HepG2 (cell line): ENCODE measurements at regions not wholly inside any gene's neighbourhood (a gene's known extent, or its start where the extent isn't known, plus 50 kb on each side); places are given as distances from the start of the nearest gene placed in this dataset.

Experiments used
- ATAC-seq: fragments of 200-7000 bp; cut with Tn5 transposase; 3 replicates; pipeline ENCODE4 v1.9.1; 2020; ENCODE audit warnings: mild to moderate bottlenecking, moderate library complexity
- BruUV-seq: library from RNA; stranded (reverse); fragments of 400-500 nt; replicated peaks from 2 replicates; lab custom pipeline; 2021; lab: Mats Ljungman, UMichigan
- CTCF ChIA-PET: fragments of 300-600 bp; formaldehyde crosslinking; extraction: SDS; loops from one replicate; lab custom pipeline; 2021; ENCODE audit warnings: low total read pairs, inconsistent platforms, low intra/inter-chr PET ratio; lab: Yijun Ruan, JAX
- POLR2A ChIA-PET: fragments of 350-600 bp; sonication (Branson Sonifier 250); formaldehyde crosslinking; loops from one replicate; lab custom pipeline; 2020; ENCODE audit warnings: antibody characterized with exemption, inconsistent platforms; lab: Yijun Ruan, JAX
- DNase-seq: peaks from one replicate; pipeline ENCODE4 v3.0.0-alpha.2; 2015; ENCODE audit warnings: low spot score
- FAIRE-seq: peaks from 3 replicates; lab custom pipeline; 2011; peaks lifted over from hg19 to GRCh38; lab: Jason Lieb, UNC
- H2AFZ ChIP-seq: one replicate; pipeline ENCODE4 v1.6.1; 2011; ENCODE audit warnings: low read length, inconsistent platforms
- H3K27ac ChIP-seq: fragments of 300-600 bp; 3 replicates; pipeline ENCODE4 v1.8.0; 2011; ENCODE audit warnings: mixed run types, mild to moderate bottlenecking, mixed read lengths, low read length, inconsistent platforms; ENCODE audit not compliant: insufficient read depth; ENCODE audit errors: extremely low read length
- H3K27me3 ChIP-seq, 2 experiments: fragments of 200-600 bp in 1 of 2; 2 replicates in 1 of 2; 3 replicates in 1 of 2; pipeline versions ENCODE4 v1.6.0 to v1.8.0; 2011; ENCODE audit warnings: low read length in 2 of 2, mild to moderate bottlenecking in 2 of 2, moderate library complexity in 2 of 2, inconsistent platforms in 1 of 2; ENCODE audit not compliant: insufficient read depth in 2 of 2, control insufficient read depth in 1 of 2
- H3K36me3 ChIP-seq, 2 experiments: fragments of 200-600 bp in 1 of 2; replicated peaks in 1 of 2; 2 replicates in 1 of 2; 3 replicates in 1 of 2; pipeline versions ENCODE4 v1.5.1 to v1.8.0; 2011; ENCODE audit warnings: low read length in 2 of 2, inconsistent platforms in 1 of 2; ENCODE audit not compliant: insufficient read depth in 2 of 2, control insufficient read depth in 1 of 2
- H3K4me1 ChIP-seq: 2 replicates; pipeline ENCODE4 v1.5.1; 2012; ENCODE audit warnings: low read length, inconsistent platforms; ENCODE audit not compliant: insufficient read depth
- H3K4me2 ChIP-seq: 2 replicates; pipeline ENCODE4 v1.6.0; 2011; ENCODE audit warnings: low read depth, low read length, inconsistent platforms
- H3K4me3 ChIP-seq, 3 experiments: fragments of 200-600 bp in 1 of 3; sonication (generic), shearing (Covaris generic) in 1 of 3; replicated peaks in 1 of 3; 2 replicates each; pipeline ENCODE4 v1.5.1; 2011 to 2016; ENCODE audit warnings: low read length in 3 of 3, inconsistent platforms in 2 of 3, low read depth in 2 of 3, mild to moderate bottlenecking in 2 of 3, control low read depth in 1 of 3, mixed read lengths in 1 of 3; ENCODE audit not compliant: insufficient read depth in 1 of 3
- H3K79me2 ChIP-seq: one replicate; pipeline ENCODE4 v1.6.1; 2011; ENCODE audit warnings: low read length, inconsistent platforms; ENCODE audit not compliant: insufficient read depth
- H3K9ac ChIP-seq: 2 replicates; pipeline ENCODE4 v1.6.0; 2011; ENCODE audit warnings: mild to moderate bottlenecking, low read depth, low read length, inconsistent platforms; ENCODE audit not compliant: insufficient read depth
- H3K9me3 ChIP-seq: 2 replicates; pipeline ENCODE4 v1.5.1; 2012; ENCODE audit warnings: mild to moderate bottlenecking, low read length
- H4K20me1 ChIP-seq: 2 replicates; pipeline ENCODE4 v1.6.0; 2011; ENCODE audit warnings: inconsistent platforms, mild to moderate bottlenecking, low read length, moderate library complexity; ENCODE audit not compliant: insufficient read depth
- BRD4 ChIP-seq: sonication (generic); formaldehyde crosslinking; IDR thresholded peaks from 2 replicates; pipeline ENCODE4 v1.4.0; 2020; ENCODE audit warnings: missing genetic modification reagents
- ERF ChIP-seq: IDR thresholded peaks from 2 replicates; pipeline ENCODE4 v1.6.1; 2018; ENCODE audit warnings: missing biosample characterization, missing genetic modification reagents
- IKZF1 ChIP-seq: fragments of 450-650 bp; IDR thresholded peaks from 2 replicates; pipeline ENCODE4 v1.7.1; 2016
- KMT2B ChIP-seq: IDR thresholded peaks from 2 replicates; pipeline ENCODE4 v1.6.1; 2016; ENCODE audit warnings: missing genetic modification reagents, missing compliant biosample characterization
- MED8 ChIP-seq: sonication (generic); formaldehyde crosslinking; IDR thresholded peaks from 2 replicates; pipeline ENCODE4 v1.8.1; 2023; ENCODE audit warnings: mild to moderate bottlenecking, missing genetic modification reagents; ENCODE audit not compliant: insufficient replicate concordance
- MEIS1 ChIP-seq: sonication (generic); formaldehyde crosslinking; IDR thresholded peaks from 2 replicates; pipeline ENCODE4 v1.9.0; 2021; ENCODE audit warnings: mild to moderate bottlenecking, missing genetic modification reagents, moderate library complexity, borderline replicate concordance
- SAP130 ChIP-seq: IDR thresholded peaks from 2 replicates; pipeline ENCODE4 v1.6.1; 2016; ENCODE audit warnings: low read depth
- SRSF4 ChIP-seq: fragments of 200-400 bp; formaldehyde crosslinking; IDR thresholded peaks from one replicate; pipeline ENCODE4 v1.6.1; 2018; ENCODE audit warnings: mild to moderate bottlenecking, low read depth, low read length, moderate library complexity; ENCODE audit not compliant: poor library complexity, severe bottlenecking
- ZNF143 ChIP-seq: sonication (generic); formaldehyde crosslinking; IDR thresholded peaks from 2 replicates; pipeline ENCODE4 v1.4.0; 2020; ENCODE audit warnings: missing genetic modification reagents
- WGBS: methylation state at CpG from one replicate; pipeline ENCODE4 v1.1.6; 2017; ENCODE audit warnings: low lambda C conversion rate; 5-methylcytosine and 5-hydroxymethylcytosine counted together
- in situ Hi-C: cut with HindIII; loops from 2 replicates; pipeline ENCODE4 v1.10.0; 2017; ENCODE audit warnings: low pct_unique_long_range_greater_than_20kb; ENCODE audit not compliant: extremely low pct_ligation_motif_present
- intact Hi-C: fragments of 100-400 bp; cut with micrococcal nuclease; formaldehyde crosslinking; loops from one replicate; pipeline ENCODE4 v1.10.0; 2022; ENCODE audit not compliant: unreplicated experiment
- TF ChIP-seq, protein P1 (sequence below): IDR thresholded peaks from 2 replicates; pipeline ENCODE4 v1.6.1; 2016; ENCODE audit warnings: missing biosample characterization, missing genetic modification reagents, low read depth
- TF ChIP-seq, protein P2 (sequence below): IDR thresholded peaks from 2 replicates; pipeline ENCODE4 v1.6.1; 2016
- TF ChIP-seq, protein P3 (sequence below): sonication (generic); formaldehyde crosslinking; IDR thresholded peaks from 2 replicates; pipeline ENCODE4 v1.4.0; 2020; ENCODE audit warnings: missing genetic modification reagents
- TF ChIP-seq, protein P4 (sequence below), 2 experiments: sonication (generic) in 1 of 2; formaldehyde crosslinking in 1 of 2; IDR thresholded peaks; 2 replicates each; pipeline versions ENCODE4 v1.4.0 to v1.6.1; 2018 to 2020; ENCODE audit warnings: missing genetic modification reagents in 2 of 2, borderline replicate concordance in 1 of 2, low read depth in 1 of 2, mild to moderate bottlenecking in 1 of 2, missing biosample characterization in 1 of 2
- TF ChIP-seq, protein P5 (sequence below): sonication (generic); formaldehyde crosslinking; IDR thresholded peaks from 2 replicates; pipeline ENCODE4 v1.4.0; 2020; ENCODE audit warnings: missing genetic modification reagents, borderline replicate concordance

DNA sequence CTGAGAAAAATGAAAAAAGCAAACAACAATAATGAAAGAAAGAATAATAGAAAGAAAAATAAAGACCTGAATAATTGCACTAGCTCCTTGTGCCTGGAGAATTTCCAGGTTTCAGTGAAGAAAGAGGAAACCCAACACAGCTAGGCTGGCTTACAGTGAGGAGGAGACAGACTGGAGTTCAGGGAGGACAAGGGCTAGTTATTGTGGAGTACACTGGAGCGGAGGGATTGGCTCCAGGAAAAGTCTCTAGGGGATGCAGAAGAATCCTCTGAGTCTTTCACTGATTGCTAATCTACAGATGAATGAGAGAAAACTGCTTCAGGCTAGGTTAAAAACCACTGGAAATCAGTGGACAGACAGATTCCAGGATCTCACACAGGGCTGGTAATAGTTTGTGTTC lies 163.6 kb upstream of the RBMS1 start:
- ATAC-seq: no peak
- WGBS: 14% methylated on average over 1 of the region's 1 CpG
- no peaks in the 10 kb centered on the region for H3K9me3 ChIP-seq

More for the DNA sequence above, 163.6 kb upstream of the RBMS1 start:
- TF ChIP-seq, protein P1, sequence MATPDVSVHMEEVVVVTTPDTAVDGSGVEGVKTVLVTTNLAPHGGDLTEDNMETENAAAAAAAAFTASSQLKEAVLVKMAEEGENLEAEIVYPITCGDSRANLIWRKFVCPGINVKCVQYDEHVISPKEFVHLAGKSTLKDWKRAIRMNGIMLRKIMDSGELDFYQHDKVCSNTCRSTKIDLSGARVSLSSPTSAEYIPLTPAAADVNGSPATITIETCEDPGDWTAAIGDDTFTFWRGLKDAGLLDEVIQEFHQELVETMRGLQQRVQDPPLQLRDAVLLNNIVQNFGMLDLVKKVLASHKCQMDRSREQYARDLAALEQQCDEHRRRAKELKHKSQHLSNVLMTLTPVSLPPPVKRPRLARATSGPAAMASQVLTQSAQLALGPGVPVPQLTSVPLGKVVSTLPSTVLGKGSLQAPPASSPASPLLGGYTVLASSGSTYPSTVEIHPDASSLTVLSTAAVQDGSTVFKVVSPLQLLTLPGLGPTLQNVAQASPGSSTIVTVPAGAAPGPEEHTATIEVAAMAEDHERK (CRISPR knock-in tag): no peak
- TF ChIP-seq SAP130 (no peak), MED8 (no peak), BRD4 (no peak), MEIS1 (CRISPR knock-in tag) (no peak), ZNF143 (CRISPR knock-in tag) (no peak), IKZF1 (no peak), ERF (no peak), KMT2B (CRISPR knock-in tag) (no peak), SRSF4 (no peak)
- TF ChIP-seq, protein P2, sequence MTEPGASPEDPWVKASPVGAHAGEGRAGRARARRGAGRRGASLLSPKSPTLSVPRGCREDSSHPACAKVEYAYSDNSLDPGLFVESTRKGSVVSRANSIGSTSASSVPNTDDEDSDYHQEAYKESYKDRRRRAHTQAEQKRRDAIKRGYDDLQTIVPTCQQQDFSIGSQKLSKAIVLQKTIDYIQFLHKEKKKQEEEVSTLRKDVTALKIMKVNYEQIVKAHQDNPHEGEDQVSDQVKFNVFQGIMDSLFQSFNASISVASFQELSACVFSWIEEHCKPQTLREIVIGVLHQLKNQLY: no peak
- TF ChIP-seq, protein P3, sequence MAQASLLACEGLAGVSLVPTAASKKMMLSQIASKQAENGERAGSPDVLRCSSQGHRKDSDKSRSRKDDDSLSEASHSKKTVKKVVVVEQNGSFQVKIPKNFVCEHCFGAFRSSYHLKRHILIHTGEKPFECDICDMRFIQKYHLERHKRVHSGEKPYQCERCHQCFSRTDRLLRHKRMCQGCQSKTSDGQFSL (CRISPR knock-in tag): no peak
- TF ChIP-seq, protein P4, sequence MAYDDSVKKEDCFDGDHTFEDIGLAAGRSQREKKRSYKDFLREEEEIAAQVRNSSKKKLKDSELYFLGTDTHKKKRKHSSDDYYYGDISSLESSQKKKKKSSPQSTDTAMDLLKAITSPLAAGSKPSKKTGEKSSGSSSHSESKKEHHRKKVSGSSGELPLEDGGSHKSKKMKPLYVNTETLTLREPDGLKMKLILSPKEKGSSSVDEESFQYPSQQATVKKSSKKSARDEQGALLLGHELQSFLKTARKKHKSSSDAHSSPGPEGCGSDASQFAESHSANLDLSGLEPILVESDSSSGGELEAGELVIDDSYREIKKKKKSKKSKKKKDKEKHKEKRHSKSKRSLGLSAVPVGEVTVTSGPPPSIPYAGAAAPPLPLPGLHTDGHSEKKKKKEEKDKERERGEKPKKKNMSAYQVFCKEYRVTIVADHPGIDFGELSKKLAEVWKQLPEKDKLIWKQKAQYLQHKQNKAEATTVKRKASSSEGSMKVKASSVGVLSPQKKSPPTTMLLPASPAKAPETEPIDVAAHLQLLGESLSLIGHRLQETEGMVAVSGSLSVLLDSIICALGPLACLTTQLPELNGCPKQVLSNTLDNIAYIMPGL (CRISPR knock-in tag; IDR thresholded peaks at IDR 0.05; ENCODE audit: borderline replicate concordance in 1 of 2, low read depth in 1 of 2): no peak
- TF ChIP-seq, protein P5, sequence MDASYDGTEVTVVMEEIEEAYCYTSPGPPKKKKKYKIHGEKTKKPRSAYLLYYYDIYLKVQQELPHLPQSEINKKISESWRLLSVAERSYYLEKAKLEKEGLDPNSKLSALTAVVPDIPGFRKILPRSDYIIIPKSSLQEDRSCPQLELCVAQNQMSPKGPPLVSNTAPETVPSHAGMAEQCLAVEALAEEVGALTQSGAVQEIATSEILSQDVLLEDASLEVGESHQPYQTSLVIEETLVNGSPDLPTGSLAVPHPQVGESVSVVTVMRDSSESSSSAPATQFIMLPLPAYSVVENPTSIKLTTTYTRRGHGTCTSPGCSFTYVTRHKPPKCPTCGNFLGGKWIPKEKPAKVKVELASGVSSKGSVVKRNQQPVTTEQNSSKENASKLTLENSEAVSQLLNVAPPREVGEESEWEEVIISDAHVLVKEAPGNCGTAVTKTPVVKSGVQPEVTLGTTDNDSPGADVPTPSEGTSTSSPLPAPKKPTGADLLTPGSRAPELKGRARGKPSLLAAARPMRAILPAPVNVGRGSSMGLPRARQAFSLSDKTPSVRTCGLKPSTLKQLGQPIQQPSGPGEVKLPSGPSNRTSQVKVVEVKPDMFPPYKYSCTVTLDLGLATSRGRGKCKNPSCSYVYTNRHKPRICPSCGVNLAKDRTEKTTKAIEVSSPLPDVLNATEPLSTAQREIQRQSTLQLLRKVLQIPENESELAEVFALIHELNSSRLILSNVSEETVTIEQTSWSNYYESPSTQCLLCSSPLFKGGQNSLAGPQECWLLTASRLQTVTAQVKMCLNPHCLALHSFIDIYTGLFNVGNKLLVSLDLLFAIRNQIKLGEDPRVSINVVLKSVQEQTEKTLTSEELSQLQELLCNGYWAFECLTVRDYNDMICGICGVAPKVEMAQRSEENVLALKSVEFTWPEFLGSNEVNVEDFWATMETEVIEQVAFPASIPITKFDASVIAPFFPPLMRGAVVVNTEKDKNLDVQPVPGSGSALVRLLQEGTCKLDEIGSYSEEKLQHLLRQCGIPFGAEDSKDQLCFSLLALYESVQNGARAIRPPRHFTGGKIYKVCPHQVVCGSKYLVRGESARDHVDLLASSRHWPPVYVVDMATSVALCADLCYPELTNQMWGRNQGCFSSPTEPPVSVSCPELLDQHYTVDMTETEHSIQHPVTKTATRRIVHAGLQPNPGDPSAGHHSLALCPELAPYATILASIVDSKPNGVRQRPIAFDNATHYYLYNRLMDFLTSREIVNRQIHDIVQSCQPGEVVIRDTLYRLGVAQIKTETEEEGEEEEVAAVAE (CRISPR knock-in tag): no peak
- no peak overlapping the region for H3K9ac ChIP-seq
- no peak overlapping the region for H3K4me3 ChIP-seq
- no peak overlapping the region for H3K27ac ChIP-seq
- H3K36me3 ChIP-seq: no peaks in the 10 kb centered on the region
- H3K79me2 ChIP-seq: no peaks in the 10 kb centered on the region
- POLR2A ChIA-PET: no interaction called here
- no peaks in the 10 kb centered on the region for H3K27me3 ChIP-seq
- no peak overlapping the region for H3K4me2 ChIP-seq
- H2AFZ ChIP-seq: no peak overlapping the region
- CTCF ChIA-PET: no interaction called here
- BruUV-seq: no TSS peak
- H3K4me1 ChIP-seq: no peaks in the 10 kb centered on the region
- in situ Hi-C loops (no loop called here), intact Hi-C loops (no loop called here)
- FAIRE-seq (no peak), DNase-seq (no peak)
- H4K20me1 ChIP-seq: no peaks in the 10 kb centered on the region
